Keratinocyte (primary cell): ENCODE measurements at regions not wholly inside any gene's neighbourhood (a gene's known extent, or its start where the extent isn't known, plus 50 kb on each side); places are given as distances from the start of the nearest gene placed in this dataset.

Experiments used
- DNase-seq: peaks from one replicate; pipeline ENCODE4 v3.0.0-alpha.2; 2011; ENCODE audit warnings: low read depth, missing footprints, low spot score
- FAIRE-seq: peaks from 2 replicates; lab custom pipeline; 2011; peaks lifted over from hg19 to GRCh38; lab: Jason Lieb, UNC
- H2AFZ ChIP-seq: 2 replicates; pipeline ENCODE4 v1.6.0; 2012; ENCODE audit warnings: low read length, control low read depth, inconsistent platforms; ENCODE audit not compliant: control insufficient read depth
- H3K27ac ChIP-seq: 2 replicates; pipeline ENCODE4 v1.5.1; 2011; ENCODE audit warnings: low read length; ENCODE audit not compliant: control insufficient read depth, insufficient read depth
- H3K27me3 ChIP-seq: 3 replicates; pipeline ENCODE4 v1.6.0; 2011; ENCODE audit warnings: low read length; ENCODE audit not compliant: control insufficient read depth, insufficient read depth; ENCODE audit errors: extremely low read depth
- H3K36me3 ChIP-seq, 2 experiments: 2 replicates in 1 of 2; 3 replicates in 1 of 2; pipeline ENCODE4 v1.5.1; 2011; ENCODE audit warnings: low read length in 2 of 2, mild to moderate bottlenecking in 1 of 2; ENCODE audit not compliant: control insufficient read depth in 2 of 2, insufficient read depth in 2 of 2; ENCODE audit errors: extremely low read depth in 1 of 2
- H3K4me1 ChIP-seq: 3 replicates; pipeline ENCODE4 v1.5.1; 2011; ENCODE audit warnings: low read length; ENCODE audit not compliant: control insufficient read depth, insufficient read depth; ENCODE audit errors: extremely low read depth
- H3K4me2 ChIP-seq: 3 replicates; pipeline ENCODE4 v1.6.0; 2011; ENCODE audit warnings: low read depth, low read length; ENCODE audit not compliant: control insufficient read depth, insufficient read depth; ENCODE audit errors: extremely low read depth
- H3K4me3 ChIP-seq, 3 experiments: fragments of 200-600 bp in 1 of 3; sonication (generic) in 1 of 3; 2 replicates in 2 of 3; 3 replicates in 1 of 3; pipeline ENCODE4 v1.5.1; 2011 to 2016; ENCODE audit warnings: low read length in 3 of 3, mild to moderate bottlenecking in 3 of 3, control low read depth in 2 of 3, inconsistent platforms in 1 of 3, low read depth in 1 of 3, mixed read lengths in 1 of 3, mixed run types in 1 of 3, moderate library complexity in 1 of 3; ENCODE audit not compliant: control insufficient read depth in 2 of 3, insufficient read depth in 2 of 3; ENCODE audit errors: extremely low read depth in 1 of 3
- H3K79me2 ChIP-seq: 2 replicates; pipeline ENCODE4 v1.6.0; 2012; ENCODE audit warnings: low read length; ENCODE audit not compliant: control insufficient read depth, insufficient read depth
- H3K9ac ChIP-seq: 3 replicates; pipeline ENCODE4 v1.6.0; 2011; ENCODE audit warnings: low read length; ENCODE audit not compliant: control insufficient read depth, insufficient read depth; ENCODE audit errors: extremely low read depth
- H3K9me1 ChIP-seq: 3 replicates; pipeline ENCODE4 v1.6.0; 2011; ENCODE audit warnings: low read length; ENCODE audit not compliant: control insufficient read depth, insufficient read depth; ENCODE audit errors: extremely low read depth
- H3K9me3 ChIP-seq: 2 replicates; pipeline ENCODE4 v1.5.1; 2012; ENCODE audit warnings: low read depth, low read length; ENCODE audit not compliant: control insufficient read depth
- H4K20me1 ChIP-seq: 3 replicates; pipeline ENCODE4 v1.6.0; 2011; ENCODE audit warnings: low read length; ENCODE audit not compliant: control insufficient read depth, insufficient read depth; ENCODE audit errors: extremely low read depth
- CTCF ChIP-seq, 3 experiments: IDR thresholded peaks in 1 of 3; conservative IDR thresholded peaks in 1 of 3; optimal IDR thresholded peaks in 1 of 3; 2 replicates in 2 of 3; 3 replicates in 1 of 3; pipeline versions ENCODE3 to v1.5.1; 2011; ENCODE audit warnings: low read length in 3 of 3, mild to moderate bottlenecking in 3 of 3, moderate library complexity in 2 of 3, control low read depth in 1 of 3, inconsistent platforms in 1 of 3; ENCODE audit not compliant: insufficient read depth in 2 of 3; ENCODE audit errors: extremely low read depth in 1 of 3
- EZH2 ChIP-seq: IDR thresholded peaks from one replicate; pipeline ENCODE4 v1.6.1; 2012; ENCODE audit warnings: inconsistent platforms, mild to moderate bottlenecking, low read length, moderate library complexity
- dilution Hi-C: fragments of 300-500 bp; cut with MboI; formaldehyde crosslinking; loops from one replicate; pipeline ENCODE4 v1.7.0; 2020; ENCODE audit warnings: low sequenced_read_pairs; ENCODE audit not compliant: extremely low pct_ligation_motif_present

- Histone ChIP-seq H3K79me2 (no peaks in the 10 kb centered on the region), H3K9ac (no peak overlapping the region), H2AFZ (no peak overlapping the region), H3K4me3 (no peak overlapping the region), H3K9me3 (no peaks in the 10 kb centered on the region), H4K20me1 (no peaks in the 10 kb centered on the region), H3K27me3 (peaks cover 18% of the 10 kb centered on the region), H3K4me2 (no peak overlapping the region), H3K27ac (no peak overlapping the region), H3K4me1 (peaks cover 9% of the 10 kb centered on the region), H3K36me3 (no peaks in the 10 kb centered on the region), H3K9me1 (no peaks in the 10 kb centered on the region)
- dilution Hi-C loops = no loop called here
- TF ChIP-seq CTCF (optimal IDR thresholded peaks at IDR 0.05 in 1 of 3, IDR thresholded peaks at IDR 0.05 in 1 of 3, conservative IDR thresholded peaks at IDR 0.05 in 1 of 3; ENCODE audit: extremely low read depth in 1 of 3, insufficient read depth in 2 of 3, low read length in 3 of 3) = no peak
- TF ChIP-seq EZH2 = no peak
- no peak for FAIRE-seq
- no peak for DNase-seq
Measured at GRCh38 chr2:71791501-71792135, 338.3 kb downstream of the DYSF start.

DNA sequence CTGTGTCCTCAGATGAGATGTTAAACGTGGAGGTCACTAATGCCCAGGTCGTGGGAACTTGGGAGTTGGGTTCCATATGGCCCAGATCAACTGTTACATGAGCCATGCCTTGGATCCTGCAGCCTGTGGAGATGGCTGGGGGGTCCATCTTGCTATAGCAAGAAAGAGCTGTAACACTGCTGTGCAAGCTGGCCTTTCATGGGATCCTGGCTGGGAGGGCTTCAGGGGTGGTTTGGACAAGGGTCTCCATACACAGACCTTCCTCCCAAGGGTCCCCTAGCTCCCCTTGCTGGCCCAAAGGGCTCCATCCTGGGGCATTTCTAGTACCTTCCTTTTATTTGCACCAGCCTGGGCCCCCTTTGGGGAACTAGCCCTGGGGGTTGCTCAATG lies 337.7 kb downstream of the DYSF start:
- dilution Hi-C loops = no loop called here
- no peaks in the 10 kb centered on the region for H3K36me3 ChIP-seq
- H3K4me1 ChIP-seq = peaks cover 4% of the 10 kb centered on the region
- H3K27ac ChIP-seq = no peak overlapping the region
- H3K27me3 ChIP-seq = peaks cover 23% of the 10 kb centered on the region
- DNase-seq = no peak
- no peaks in the 10 kb centered on the region for H3K79me2 ChIP-seq
- no peaks in the 10 kb centered on the region for H3K9me3 ChIP-seq
- H3K9me1 ChIP-seq = no peaks in the 10 kb centered on the region
- H2AFZ ChIP-seq = no peak overlapping the region
- H3K4me3 ChIP-seq = no peak overlapping the region
- no peaks in the 10 kb centered on the region for H4K20me1 ChIP-seq
- TF ChIP-seq EZH2 (no peak), CTCF (optimal IDR thresholded peaks at IDR 0.05 in 1 of 3, IDR thresholded peaks at IDR 0.05 in 1 of 3, conservative IDR thresholded peaks at IDR 0.05 in 1 of 3; ENCODE audit: extremely low read depth in 1 of 3, insufficient read depth in 2 of 3, low read length in 3 of 3) (no peak)
- no peak overlapping the region for H3K4me2 ChIP-seq
- no peak overlapping the region for H3K9ac ChIP-seq
- FAIRE-seq = no peak
